ENCODE measurements at regions not wholly inside any gene's neighbourhood (a gene's known extent, or its start where the extent isn't known, plus 50 kb on each side); places are given as distances from the start of the nearest gene placed in this dataset.

DNA sequence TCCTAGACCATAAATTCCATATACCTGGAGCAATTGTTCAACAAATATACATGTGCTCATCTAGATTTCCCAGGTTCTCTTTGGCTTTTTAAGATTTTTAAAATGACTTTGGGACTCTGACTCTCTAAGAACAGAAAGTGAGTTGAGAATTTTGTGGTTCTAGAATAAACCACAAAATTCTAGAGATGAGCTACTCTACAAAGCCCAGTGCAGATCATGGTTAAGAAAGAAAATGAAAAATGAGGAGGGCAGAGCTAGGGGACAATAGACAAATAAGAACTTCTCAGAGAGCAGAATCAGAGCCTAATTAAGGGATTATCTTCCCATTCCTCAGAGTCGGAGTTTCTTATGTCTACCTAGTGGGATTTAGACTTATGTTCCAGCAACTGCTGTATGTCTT, 694.7 kb downstream of the ZNF385D start:
- Histone ChIP-seq H2BK120ac (replicated peaks; ENCODE audit: low read depth, low read length) (no peak overlapping the region), H4K5ac (ENCODE audit: insufficient read length, low read depth, low read length) (no peak overlapping the region), H2BK5ac (ENCODE audit: low read depth, low read length) (no peak overlapping the region), H3K9me3 (ENCODE audit: insufficient read depth in 2 of 2, low read depth in 1 of 2, low read length in 1 of 2) (no peaks in the 10 kb centered on the region), H3K4me3 (ENCODE audit: extremely low read depth in 1 of 4, insufficient read depth in 2 of 4, low read depth in 3 of 4, low read length in 4 of 4) (no peak overlapping the region), H3K18ac (ENCODE audit: extremely low read depth, low read length) (no peak overlapping the region), H3K9ac (replicated peaks in 1 of 4; ENCODE audit: extremely low read depth in 1 of 4, low read depth in 3 of 4, low read length in 3 of 4) (no peak overlapping the region), H3K79me2 (ENCODE audit: control insufficient read depth in 1 of 2, insufficient read depth in 2 of 2, low read length in 2 of 2) (no peaks in the 10 kb centered on the region), H2BK20ac (ENCODE audit: low read length) (no peak overlapping the region), H3K27ac (ENCODE audit: low read depth, low read length) (no peak overlapping the region), H2BK15ac (ENCODE audit: low read length) (no peak overlapping the region), H2BK12ac (ENCODE audit: low read depth, low read length) (no peak overlapping the region), H3K14ac (ENCODE audit: insufficient read length) (no peak overlapping the region), H2AFZ (ENCODE audit: low read length) (no peak overlapping the region), H3K4me1 (replicated peaks in 1 of 4; ENCODE audit: control insufficient read depth in 3 of 4, insufficient read depth in 4 of 4, low read length in 3 of 4) (no peaks in the 10 kb centered on the region), H3K36me3 (ENCODE audit: control insufficient read depth in 2 of 4, insufficient read depth in 4 of 4, low read length in 3 of 4) (no peaks in the 10 kb centered on the region), H4K91ac (replicated peaks; ENCODE audit: insufficient read length, low read length) (no peak overlapping the region), H2AK5ac (ENCODE audit: low read depth, low read length) (no peak overlapping the region), H3K56ac (replicated peaks; ENCODE audit: insufficient read length, low read depth, low read length) (no peak overlapping the region), H4K20me1 (replicated peaks in 1 of 2; ENCODE audit: control insufficient read depth in 1 of 2, insufficient read depth in 2 of 2, low read length in 2 of 2) (no peaks in the 10 kb centered on the region), H3K23ac (ENCODE audit: insufficient read length) (no peak overlapping the region), H3K79me1 (ENCODE audit: low read depth, low read length) (no peaks in the 10 kb centered on the region), H4K8ac (ENCODE audit: extremely low read depth, insufficient read depth, low read length) (no peak overlapping the region), H3K4me2 (ENCODE audit: insufficient read depth in 1 of 2, low read depth in 2 of 2, low read length in 2 of 2) (no peak overlapping the region), H3K23me2 (ENCODE audit: low read depth, low read length) (no peaks in the 10 kb centered on the region), H3K4ac (replicated peaks; ENCODE audit: insufficient read length, low read depth, low read length) (no peak overlapping the region), H3K27me3 (replicated peaks in 1 of 4; ENCODE audit: control insufficient read depth in 3 of 4, extremely low read depth in 1 of 4, insufficient read depth in 3 of 4, low read length in 3 of 4) (no peaks in the 10 kb centered on the region)
- DNase-seq (ENCODE audit: low read depth in 1 of 2, low spot score in 2 of 2), result no peak
- POLR2A ChIA-PET (ENCODE audit: partially characterized antibody), result no interaction called here
- CTCF ChIA-PET (ENCODE audit: partially characterized antibody), result no interaction called here
- no peak for FAIRE-seq
- WGBS, 2 experiments (ENCODE audit: extremely low coverage in 1 of 2, insufficient coverage in 1 of 2, insufficient read length in 1 of 2, insufficient replicate concordance in 2 of 2, low coverage in 1 of 2, low lambda C conversion rate in 2 of 2, missing lambda C conversion rate in 1 of 2), result 86% methylated on average over 1 of the region's 1 CpG; no CpG with 5 or more reads in 1 of the 2 experiments
- TF ChIP-seq KDM1A (IDR thresholded peaks at IDR 0.05; ENCODE audit: borderline replicate concordance, low read length) (no peak), CEBPB (IDR thresholded peaks at IDR 0.05; ENCODE audit: low read depth, low read length) (no peak), BRCA1 (IDR thresholded peaks at IDR 0.05; ENCODE audit: low read depth, low read length) (no peak), CTBP2 (IDR thresholded peaks at IDR 0.05; ENCODE audit: borderline replicate concordance, insufficient read depth, insufficient read length, low read length) (no peak), RFX5 (IDR thresholded peaks at IDR 0.05; ENCODE audit: borderline replicate concordance, low read depth, low read length) (no peak), CREB1 (IDR thresholded peaks at IDR 0.05) (no peak), RXRA (IDR thresholded peaks at IDR 0.05; ENCODE audit: insufficient read depth, low read depth, low read length) (no peak), SRF (IDR thresholded peaks at IDR 0.05; ENCODE audit: low read depth, low read length) (no peak), SIRT6 (IDR thresholded peaks at IDR 0.05; ENCODE audit: low read length) (no peak), JUND (IDR thresholded peaks at IDR 0.05; ENCODE audit: low read length) (no peak), CHD2 (IDR thresholded peaks at IDR 0.05; ENCODE audit: low read length) (no peak), CBX5 (IDR thresholded peaks at IDR 0.05; ENCODE audit: low read depth, low read length) (no peak), EGR1 (IDR thresholded peaks at IDR 0.05; ENCODE audit: borderline replicate concordance, low read depth, low read length) (no peak), PHF8 (conservative IDR thresholded peaks at IDR 0.05; ENCODE audit: low read depth, low read length) (no peak)
